Activated naive CD4-positive, alpha-beta T cell treated with anti-CD3 and anti-CD28 coated beads, Interleukin-2, amount 50 U/mL, for 24 hours (primary cell): ENCODE measurements at regions not wholly inside any gene's neighbourhood (a gene's known extent, or its start where the extent isn't known, plus 50 kb on each side); places are given as distances from the start of the nearest gene placed in this dataset.
"Not testable (repeated sequence)": the region's sequence is repeated elsewhere in the genome, so short reads cannot be mapped to it uniquely, and the experiment has no call there.

Experiments
- H3K27ac Mint-ChIP-seq: one replicate; pipeline ENCODE4 v1.8.0; 2021; ENCODE audit warnings: mild to moderate bottlenecking, mixed read lengths
- H3K27me3 Mint-ChIP-seq: one replicate; pipeline ENCODE4 v1.8.0; 2021; ENCODE audit warnings: mixed read lengths
- H3K36me3 Mint-ChIP-seq: one replicate; pipeline ENCODE4 v1.8.0; 2021; ENCODE audit warnings: mixed read lengths
- H3K4me1 Mint-ChIP-seq: one replicate; pipeline ENCODE4 v1.8.0; 2021; ENCODE audit warnings: mixed read lengths
- H3K4me3 Mint-ChIP-seq: one replicate; pipeline ENCODE4 v1.8.0; 2021; ENCODE audit warnings: mild to moderate bottlenecking, mixed read lengths
- H3K9me3 Mint-ChIP-seq: one replicate; pipeline ENCODE4 v1.8.0; 2021; ENCODE audit warnings: mixed read lengths

DNA sequence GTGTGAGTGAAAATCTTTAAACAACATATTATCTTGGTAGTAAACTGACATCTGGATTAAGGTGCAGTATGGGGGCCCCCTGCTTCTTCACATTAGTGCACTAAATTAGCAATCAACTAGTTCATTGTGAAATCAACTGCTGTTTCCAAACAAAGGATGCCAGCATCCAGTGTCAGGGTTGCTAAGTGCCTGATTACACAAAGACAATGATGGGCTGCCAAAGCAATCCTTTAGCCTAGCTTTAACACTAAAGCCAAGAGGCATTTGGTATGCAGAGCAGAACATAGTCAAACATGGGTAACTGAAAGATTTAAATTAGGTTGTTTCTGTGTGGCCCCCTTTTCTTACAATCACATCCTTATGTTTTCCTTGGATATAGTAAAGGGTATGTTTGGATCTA is 543.1 kb upstream of the SLITRK5 start:
- Mint-ChIP-seq H3K36me3 (no peaks in the 10 kb centered on the region), H3K9me3 (peaks cover 9% of the 10 kb centered on the region), H3K4me1 (no peaks in the 10 kb centered on the region), H3K27ac (no peak overlapping the region), H3K4me3 (no peak overlapping the region), H3K27me3 (no peaks in the 10 kb centered on the region)

DNA sequence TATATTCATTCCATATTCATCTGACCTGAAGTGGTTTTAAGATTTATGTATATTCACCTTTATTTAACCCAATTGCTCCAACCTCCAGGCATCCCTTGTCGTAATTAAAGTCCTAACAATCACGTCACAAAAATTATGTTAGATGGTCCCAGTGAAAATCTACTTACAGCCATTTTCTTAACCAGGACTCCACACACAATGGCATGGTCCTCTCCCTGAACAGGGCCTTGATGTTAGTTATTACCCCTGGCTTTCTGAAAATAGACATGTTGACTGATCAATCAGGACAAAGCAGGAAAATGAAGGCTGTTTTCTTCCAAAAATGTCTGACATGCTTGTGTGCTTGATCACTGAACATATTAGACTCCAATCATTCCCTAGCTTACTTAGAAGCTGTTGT is 542.7 kb upstream of the SLITRK5 start:
- no peaks in the 10 kb centered on the region for H3K36me3 Mint-ChIP-seq

DNA sequence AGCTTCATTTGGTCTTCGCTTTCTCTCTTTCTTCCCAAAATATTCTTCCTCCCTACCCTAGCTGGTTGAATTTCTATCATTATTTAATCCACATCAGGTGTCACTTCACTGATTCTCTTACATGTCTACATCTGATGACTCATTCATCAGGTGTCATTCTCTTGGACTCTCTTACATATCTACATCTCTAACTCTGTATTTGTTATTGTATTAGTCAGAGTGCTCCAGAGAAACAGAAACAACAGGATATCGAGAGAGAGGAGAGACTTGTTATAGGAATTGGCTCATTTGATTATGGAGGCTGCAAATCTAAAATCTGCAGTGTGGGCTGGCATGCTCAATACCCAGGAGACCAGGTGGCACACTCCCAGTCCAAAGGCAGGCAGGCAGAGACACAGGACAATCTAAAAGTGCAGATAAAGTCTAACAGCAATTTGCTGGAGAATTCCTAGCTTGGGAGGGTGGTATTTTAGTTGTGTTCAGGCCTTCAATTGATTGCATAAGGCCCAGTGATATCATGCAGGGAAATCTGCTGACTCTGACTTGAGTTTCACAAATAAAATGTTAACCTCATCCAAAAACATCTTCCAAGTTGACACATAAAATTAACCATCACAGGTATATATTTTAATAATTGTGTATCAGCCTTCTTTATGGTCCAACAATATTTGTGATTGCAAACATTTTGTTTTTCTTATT is 541.4 kb upstream of the SLITRK5 start:
- Mint-ChIP-seq H3K36me3 (no peaks in the 10 kb centered on the region), H3K4me1 (no peaks in the 10 kb centered on the region), H3K4me3 (no peak overlapping the region), H3K27ac (no peak overlapping the region), H3K27me3 (no peaks in the 10 kb centered on the region), H3K9me3 (peaks cover 9% of the 10 kb centered on the region)

More for the DNA sequence above, 542.7 kb upstream of the SLITRK5 start:
- no peak overlapping the region for H3K27ac Mint-ChIP-seq
- no peaks in the 10 kb centered on the region for H3K4me1 Mint-ChIP-seq
- peaks cover 9% of the 10 kb centered on the region for H3K9me3 Mint-ChIP-seq
- no peaks in the 10 kb centered on the region for H3K27me3 Mint-ChIP-seq
- no peak overlapping the region for H3K4me3 Mint-ChIP-seq

DNA sequence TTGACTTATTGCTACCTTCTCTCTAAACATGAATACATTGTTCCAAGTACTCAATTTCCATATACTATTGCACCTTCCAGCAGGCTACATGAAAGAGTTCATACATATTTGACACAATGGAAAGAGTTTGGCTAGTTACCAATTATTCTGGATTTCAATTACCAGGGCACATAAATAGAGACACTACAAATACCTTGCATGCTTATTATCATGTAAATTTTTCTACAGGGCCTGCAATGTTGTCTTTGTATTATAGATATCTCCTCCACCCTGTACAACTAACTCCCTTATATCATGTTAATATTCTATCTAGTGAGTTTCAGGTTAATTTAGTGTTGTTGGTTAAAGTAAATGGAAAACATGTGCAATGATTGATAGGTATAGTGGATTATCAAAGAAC is 540.7 kb upstream of the SLITRK5 start:
- Mint-ChIP-seq H3K27ac (no peak overlapping the region), H3K36me3 (no peaks in the 10 kb centered on the region), H3K4me3 (no peak overlapping the region), H3K9me3 (peaks cover 9% of the 10 kb centered on the region), H3K27me3 (no peaks in the 10 kb centered on the region), H3K4me1 (no peaks in the 10 kb centered on the region)

DNA sequence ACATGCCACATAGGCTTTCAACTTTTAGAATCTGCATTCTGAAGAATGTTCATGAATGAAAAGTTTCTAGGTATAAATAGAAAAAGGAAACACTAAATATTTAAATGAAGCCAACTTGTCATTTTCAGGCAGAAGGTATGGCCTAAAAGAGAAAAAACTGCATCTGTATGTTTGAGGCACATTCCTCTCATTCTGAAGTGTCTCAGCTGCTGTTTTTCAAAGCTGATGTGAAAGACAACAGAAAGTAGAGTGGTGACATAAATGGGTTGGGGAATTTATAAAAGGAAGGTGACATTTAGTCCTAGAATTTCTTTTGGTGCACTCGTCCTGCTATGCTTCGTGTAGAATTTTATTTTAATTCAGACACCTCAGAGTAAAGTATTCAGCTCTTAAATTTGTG is 539.6 kb upstream of the SLITRK5 start:
- Mint-ChIP-seq H3K4me1 (no peaks in the 10 kb centered on the region), H3K4me3 (no peak overlapping the region), H3K27me3 (no peaks in the 10 kb centered on the region), H3K27ac (no peak overlapping the region), H3K36me3 (no peaks in the 10 kb centered on the region), H3K9me3 (peaks cover 9% of the 10 kb centered on the region)

DNA sequence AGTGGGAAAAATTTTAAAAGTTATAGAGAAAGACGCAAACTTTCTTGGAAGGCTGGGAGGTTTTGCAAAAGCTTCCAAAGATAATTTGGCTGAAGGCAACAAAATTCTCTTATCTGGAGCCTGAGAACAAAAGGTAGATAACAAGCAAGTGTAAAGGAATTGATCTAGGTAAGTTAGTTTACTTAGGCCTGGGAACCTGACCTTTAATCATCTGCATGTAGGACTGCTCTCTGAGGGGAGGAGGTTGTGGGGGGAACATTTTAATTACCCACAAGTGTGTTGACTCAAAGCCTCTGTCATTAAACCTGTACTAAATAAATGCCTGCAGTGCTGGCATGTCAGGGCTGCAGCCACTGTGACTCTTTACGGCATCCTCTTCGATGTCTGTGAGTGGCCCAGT is 532.3 kb upstream of the SLITRK5 start:
- Mint-ChIP-seq H3K36me3 (no peaks in the 10 kb centered on the region), H3K4me1 (no peaks in the 10 kb centered on the region), H3K9me3 (no peaks in the 10 kb centered on the region), H3K4me3 (no peak overlapping the region), H3K27me3 (no peaks in the 10 kb centered on the region), H3K27ac (no peak overlapping the region)

DNA sequence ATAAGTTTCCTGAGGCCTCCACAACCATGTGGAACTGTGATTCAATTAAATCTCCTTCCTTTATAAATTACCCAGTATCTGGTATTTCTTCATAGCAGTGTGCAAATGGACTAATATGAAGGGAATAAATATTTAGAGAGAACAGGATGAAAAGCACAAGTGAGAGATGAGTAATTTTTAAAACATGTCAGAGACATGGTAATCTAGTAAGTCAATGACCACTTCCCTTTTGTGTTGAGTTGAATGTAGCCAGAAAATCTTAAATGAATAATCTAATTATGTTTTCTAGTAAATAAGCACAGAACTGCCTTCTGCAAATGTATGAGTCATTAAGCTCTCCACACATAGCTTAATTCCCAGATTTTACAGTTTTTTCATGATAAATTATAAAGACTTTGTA is 524.1 kb upstream of the SLITRK5 start:
- Mint-ChIP-seq H3K27me3 (no peaks in the 10 kb centered on the region), H3K36me3 (no peaks in the 10 kb centered on the region)

DNA sequence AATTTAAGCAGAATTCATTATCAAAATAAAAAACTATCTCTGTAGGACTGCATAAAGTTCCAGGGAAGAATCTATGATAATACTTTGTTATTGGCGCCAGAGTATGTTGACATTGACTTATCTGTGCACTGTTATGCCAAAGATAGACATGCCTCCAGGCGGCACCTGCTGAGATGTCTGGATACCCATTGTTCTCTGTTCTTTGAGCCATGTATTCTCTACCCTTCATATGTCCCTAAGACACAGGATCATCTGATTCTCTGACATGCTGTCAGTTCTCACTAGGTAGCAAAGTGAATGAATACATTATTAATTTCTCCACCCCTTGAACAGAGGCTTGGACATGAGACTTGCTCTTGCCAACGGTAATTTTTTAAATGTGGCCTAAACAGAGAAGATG is 517.8 kb upstream of the SLITRK5 start:
- Mint-ChIP-seq H3K27me3 (no peaks in the 10 kb centered on the region), H3K9me3 (peaks cover 7% of the 10 kb centered on the region), H3K36me3 (no peaks in the 10 kb centered on the region), H3K27ac (no peak overlapping the region), H3K4me3 (no peak overlapping the region), H3K4me1 (no peaks in the 10 kb centered on the region)

More for the DNA sequence above, 524.1 kb upstream of the SLITRK5 start:
- Mint-ChIP-seq H3K9me3 (no peaks in the 10 kb centered on the region), H3K4me1 (no peaks in the 10 kb centered on the region), H3K27ac (no peak overlapping the region), H3K4me3 (no peak overlapping the region)

DNA sequence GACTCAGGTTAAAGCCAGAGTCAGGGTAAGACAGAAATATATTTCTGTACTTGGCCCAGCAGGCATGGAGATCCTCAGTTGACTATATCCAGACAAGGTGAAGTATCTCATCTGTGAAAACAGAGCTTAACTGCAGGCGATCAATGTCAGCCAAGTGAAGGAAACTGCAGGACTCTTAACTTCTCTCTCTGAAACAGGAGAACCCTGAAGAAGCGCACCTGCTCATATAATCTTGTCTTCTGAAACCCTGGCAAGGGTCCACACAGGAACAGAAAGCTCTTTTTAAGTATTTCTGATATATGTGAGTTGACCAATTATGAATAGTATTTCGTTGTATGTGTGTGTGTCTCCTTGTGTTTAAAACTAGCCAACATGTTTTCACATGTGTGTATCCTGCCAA is 504.8 kb upstream of the SLITRK5 start:
- no peak overlapping the region for H3K27ac Mint-ChIP-seq
- H3K4me3 Mint-ChIP-seq, result no peak overlapping the region
- H3K36me3 Mint-ChIP-seq, result no peaks in the 10 kb centered on the region
- H3K4me1 Mint-ChIP-seq, result no peaks in the 10 kb centered on the region
- no peaks in the 10 kb centered on the region for H3K27me3 Mint-ChIP-seq
- H3K9me3 Mint-ChIP-seq, result peaks cover 7% of the 10 kb centered on the region

DNA sequence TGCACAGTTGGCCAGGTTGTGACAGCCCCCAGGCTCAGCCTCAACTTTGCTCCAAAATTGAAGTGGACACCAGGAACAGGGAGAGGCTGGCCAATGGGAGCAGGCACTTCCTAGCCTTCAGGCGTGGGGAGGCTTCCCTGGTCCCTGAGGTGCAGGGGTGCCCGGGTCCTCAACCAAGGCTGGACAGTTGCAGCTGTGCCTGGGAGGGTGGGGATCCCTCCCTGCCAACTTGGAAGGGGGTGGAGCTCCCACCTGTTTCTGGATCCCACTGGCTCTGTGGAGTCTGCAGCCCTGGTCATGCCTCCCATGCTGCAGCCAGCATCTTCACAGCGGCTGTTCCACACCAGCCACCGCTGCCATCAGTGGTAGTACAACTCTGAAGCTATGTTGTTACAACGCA is 502.8 kb upstream of the SLITRK5 start:
- Mint-ChIP-seq H3K36me3 (no peaks in the 10 kb centered on the region), H3K27ac (no peak overlapping the region), H3K4me3 (no peak overlapping the region), H3K27me3 (no peaks in the 10 kb centered on the region), H3K4me1 (no peaks in the 10 kb centered on the region), H3K9me3 (peaks cover 7% of the 10 kb centered on the region)

DNA sequence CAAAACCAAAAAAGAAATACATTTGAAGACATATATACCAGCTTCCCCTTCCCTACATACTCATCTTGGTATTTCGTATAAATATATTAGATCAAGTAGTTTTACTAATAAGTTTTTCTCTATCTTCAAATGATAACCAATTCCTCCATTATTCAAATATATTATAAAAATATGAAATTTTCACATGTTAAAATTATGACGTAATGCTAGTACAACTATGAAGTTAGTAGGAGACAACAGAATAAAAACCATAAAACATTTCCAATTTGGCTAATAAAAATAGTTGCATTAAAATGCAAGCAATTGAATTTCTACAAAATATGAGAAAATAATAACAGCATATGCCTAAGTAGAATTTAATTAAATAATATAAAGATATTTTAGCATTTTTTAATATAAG is 501.8 kb upstream of the SLITRK5 start:
- Mint-ChIP-seq H3K9me3 (peaks cover 7% of the 10 kb centered on the region), H3K27ac (no peak overlapping the region), H3K27me3 (no peaks in the 10 kb centered on the region), H3K4me3 (no peak overlapping the region), H3K4me1 (no peaks in the 10 kb centered on the region), H3K36me3 (no peaks in the 10 kb centered on the region)

DNA sequence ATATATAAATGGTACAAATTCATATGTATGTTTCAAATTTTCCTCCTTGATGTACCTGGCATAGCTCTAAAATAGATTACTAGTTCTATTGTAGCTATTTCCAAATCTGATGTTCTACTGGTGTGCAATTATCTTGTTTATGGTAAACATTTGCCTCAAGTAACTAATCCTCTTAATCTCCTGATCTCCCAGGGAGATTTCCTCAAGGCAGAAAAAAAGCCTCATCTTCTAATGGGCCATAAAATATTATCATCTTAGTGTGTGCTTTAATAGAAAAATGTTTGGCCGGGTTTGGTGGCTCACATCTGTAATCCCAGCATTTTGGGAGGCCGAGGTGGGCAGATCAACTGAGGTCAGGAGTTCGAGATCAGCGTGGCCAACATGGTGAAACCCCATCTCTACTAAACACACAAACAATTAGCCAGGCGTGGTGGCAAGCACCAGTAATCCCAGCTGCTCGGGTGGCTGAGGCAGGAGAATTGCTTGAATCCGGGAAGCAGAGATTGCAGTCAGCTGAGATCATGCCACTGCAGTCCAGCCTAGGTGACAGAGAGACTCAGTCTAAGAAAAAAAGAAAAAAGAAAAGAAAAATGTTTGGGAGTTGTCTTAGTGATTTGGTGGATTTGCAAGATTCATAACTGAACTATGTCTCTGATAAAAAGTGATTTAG is 498.9 kb upstream of the SLITRK5 start:
- Mint-ChIP-seq H3K27ac (no peak overlapping the region), H3K27me3 (no peaks in the 10 kb centered on the region), H3K4me1 (no peaks in the 10 kb centered on the region), H3K36me3 (no peaks in the 10 kb centered on the region), H3K9me3 (peaks cover 5% of the 10 kb centered on the region), H3K4me3 (no peak overlapping the region)

DNA sequence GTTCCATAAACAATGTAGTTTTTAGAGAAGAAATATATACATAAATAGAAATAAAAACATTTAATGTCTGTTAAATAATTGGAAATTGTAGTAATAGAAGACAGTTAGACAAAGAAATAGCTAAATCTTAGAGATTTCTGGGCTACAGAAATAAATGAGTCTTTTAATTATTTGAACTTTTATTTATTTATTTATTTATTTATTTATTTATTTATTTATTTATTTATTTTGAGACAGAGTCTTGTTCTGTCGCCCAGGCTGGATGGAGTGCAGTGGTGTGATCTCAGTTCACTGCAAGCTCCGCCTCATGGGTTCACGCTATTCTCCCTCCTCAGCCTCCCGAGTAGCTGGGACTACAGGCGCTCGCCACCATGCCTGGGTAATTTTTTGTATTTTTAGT is 486.0 kb upstream of the SLITRK5 start:
- H3K4me1 Mint-ChIP-seq, H3K27me3 Mint-ChIP-seq, H3K9me3 Mint-ChIP-seq, H3K36me3 Mint-ChIP-seq, H3K4me3 Mint-ChIP-seq, H3K27ac Mint-ChIP-seq: not testable (repeated sequence)

DNA sequence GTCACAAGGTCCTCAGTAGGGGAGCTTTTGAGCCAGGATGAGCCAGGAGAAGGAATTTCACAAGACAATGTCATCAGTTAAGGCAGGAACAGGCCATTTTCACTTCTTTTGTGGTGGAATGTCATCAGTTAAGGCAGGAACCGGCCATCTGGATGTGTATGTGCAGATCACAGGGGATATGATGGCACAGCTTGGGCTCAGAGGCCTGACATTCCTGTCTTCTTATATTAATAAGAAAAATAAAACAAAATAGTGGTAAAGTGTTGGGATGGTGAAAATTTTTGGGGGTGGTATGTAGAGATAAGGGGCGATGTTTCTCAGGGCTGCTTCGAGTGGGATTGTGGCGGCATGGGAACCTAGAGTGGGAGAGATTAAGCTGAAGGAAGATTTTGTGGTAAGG is 484.5 kb upstream of the SLITRK5 start:
- H3K36me3 Mint-ChIP-seq, H3K27me3 Mint-ChIP-seq, H3K4me3 Mint-ChIP-seq, H3K9me3 Mint-ChIP-seq, H3K27ac Mint-ChIP-seq, H3K4me1 Mint-ChIP-seq: not testable (repeated sequence)

DNA sequence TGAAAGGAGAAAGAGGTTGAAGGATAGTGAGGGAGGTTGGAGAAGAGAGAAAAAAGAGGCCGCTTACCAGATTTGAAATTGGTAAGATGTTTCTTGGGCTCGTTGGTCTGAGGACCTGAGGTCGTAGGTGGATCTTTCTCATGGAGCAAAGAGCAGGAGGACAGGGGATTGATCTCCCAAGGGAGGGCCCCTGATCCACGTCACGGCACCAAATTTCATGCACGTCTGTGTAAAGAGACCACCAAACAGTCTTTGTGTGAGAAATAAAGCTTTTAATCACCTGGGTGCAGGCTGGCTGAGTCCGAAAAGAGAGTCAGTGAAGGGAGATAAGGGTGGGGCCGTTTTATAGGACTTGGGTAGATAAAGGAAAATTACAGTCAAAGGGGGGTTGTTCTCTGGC is 479.7 kb upstream of the SLITRK5 start:
- not testable (repeated sequence) for H3K27me3 Mint-ChIP-seq

DNA sequence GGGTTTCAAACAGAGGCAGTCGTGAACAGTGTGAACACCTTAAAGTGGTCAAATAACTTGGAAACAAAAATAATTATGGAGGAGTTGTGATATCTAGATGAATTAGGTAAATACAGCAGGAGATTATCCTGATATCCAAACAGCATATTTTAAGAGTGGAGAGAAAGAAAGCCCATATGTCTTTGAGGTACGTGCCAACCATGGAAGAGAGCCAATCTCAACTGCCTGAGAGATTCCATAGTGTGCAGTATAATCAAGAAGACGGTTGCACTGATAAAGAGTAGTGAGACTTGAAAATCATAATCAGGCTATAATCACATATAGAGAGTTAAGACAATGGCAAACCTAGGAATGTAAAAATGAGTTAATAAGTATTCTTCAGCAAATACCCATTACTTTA is 472.8 kb upstream of the SLITRK5 start:
- no peak overlapping the region for H3K4me3 Mint-ChIP-seq
- H3K27ac Mint-ChIP-seq, result no peak overlapping the region
- H3K9me3 Mint-ChIP-seq, result no peaks in the 10 kb centered on the region
- H3K4me1 Mint-ChIP-seq, result no peaks in the 10 kb centered on the region
- no peaks in the 10 kb centered on the region for H3K36me3 Mint-ChIP-seq
- no peaks in the 10 kb centered on the region for H3K27me3 Mint-ChIP-seq

More for the DNA sequence above, 479.7 kb upstream of the SLITRK5 start:
- not testable (repeated sequence) for H3K4me1 Mint-ChIP-seq, H3K9me3 Mint-ChIP-seq, H3K36me3 Mint-ChIP-seq, H3K27ac Mint-ChIP-seq, H3K4me3 Mint-ChIP-seq

DNA sequence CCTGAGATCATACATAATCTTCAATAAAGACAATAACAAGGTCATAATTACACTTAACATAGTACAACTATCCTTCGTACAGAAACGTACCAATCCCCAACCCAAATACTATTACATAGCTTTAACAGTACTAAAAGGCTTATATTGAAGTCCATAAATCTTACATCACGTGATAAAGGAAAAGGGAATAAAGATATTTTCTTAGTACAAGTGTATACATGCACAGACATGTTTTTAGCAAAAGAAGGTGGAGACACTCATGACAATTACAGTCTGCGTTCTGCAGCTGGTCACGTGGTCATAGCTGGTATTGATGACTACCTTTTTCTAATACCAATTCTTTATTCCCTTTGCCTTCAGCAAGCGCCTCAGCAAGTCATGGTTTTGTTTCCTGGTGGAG is 464.5 kb upstream of the SLITRK5 start:
- H3K4me3 Mint-ChIP-seq, result no peak overlapping the region

More for the DNA sequence above, 464.5 kb upstream of the SLITRK5 start:
- Mint-ChIP-seq H3K27me3 (no peaks in the 10 kb centered on the region), H3K4me1 (no peaks in the 10 kb centered on the region), H3K27ac (no peak overlapping the region), H3K36me3 (no peaks in the 10 kb centered on the region), H3K9me3 (peaks cover 11% of the 10 kb centered on the region)
